Esophagus (tissue), 2 donors: ENCODE measurements at regions not wholly inside any gene's neighbourhood (a gene's known extent, or its start where the extent isn't known, plus 50 kb on each side); places are given as distances from the start of the nearest gene placed in this dataset.

Source experiments
- H3K27ac ChIP-seq, 2 donors: one replicate each; pipeline ENCODE4 v1.5.1; 2013; ENCODE audit warnings: low read depth in 2 of 2, mild to moderate bottlenecking in 2 of 2, inconsistent platforms in 1 of 2, low read length in 1 of 2, moderate library complexity in 1 of 2
- H3K27me3 ChIP-seq, 2 donors: one replicate each; pipeline ENCODE4 v1.6.1; 2013; ENCODE audit warnings: low read length in 2 of 2, control low read depth in 1 of 2, mild to moderate bottlenecking in 1 of 2; ENCODE audit not compliant: insufficient read depth in 2 of 2, control insufficient read depth in 1 of 2
- H3K36me3 ChIP-seq, 2 donors: one replicate each; pipeline ENCODE4 v1.6.1; 2013; ENCODE audit warnings: low read length in 1 of 2; ENCODE audit not compliant: control insufficient read depth in 2 of 2, insufficient read depth in 2 of 2
- H3K4me1 ChIP-seq, 2 donors: one replicate each; pipeline ENCODE4 v1.6.1; 2013; ENCODE audit warnings: low read length in 1 of 2; ENCODE audit not compliant: control insufficient read depth in 2 of 2, insufficient read depth in 2 of 2
- H3K4me3 ChIP-seq, 2 donors: one replicate each; pipeline ENCODE4 v1.5.1; 2013; ENCODE audit warnings: low read length in 2 of 2, mild to moderate bottlenecking in 2 of 2, low read depth in 1 of 2, moderate library complexity in 1 of 2
- H3K9me3 ChIP-seq, 2 donors: one replicate each; pipeline ENCODE4 v1.6.1; 2013; ENCODE audit warnings: mild to moderate bottlenecking in 2 of 2, low read depth in 1 of 2, low read length in 1 of 2, moderate library complexity in 1 of 2; ENCODE audit not compliant: control insufficient read depth in 2 of 2, insufficient read depth in 1 of 2
- WGBS, 2 donors: extraction: QIAGEN DNeasy Blood & Tissue Kit; methylation state at CpG; one replicate each; pipeline ENCODE4 v1.1.7; 2013; 5-methylcytosine and 5-hydroxymethylcytosine counted together
- donor health status: healthy with polysubstance abuse.
- donor health status: Bipolar disorder and iron deficiency.

DNA sequence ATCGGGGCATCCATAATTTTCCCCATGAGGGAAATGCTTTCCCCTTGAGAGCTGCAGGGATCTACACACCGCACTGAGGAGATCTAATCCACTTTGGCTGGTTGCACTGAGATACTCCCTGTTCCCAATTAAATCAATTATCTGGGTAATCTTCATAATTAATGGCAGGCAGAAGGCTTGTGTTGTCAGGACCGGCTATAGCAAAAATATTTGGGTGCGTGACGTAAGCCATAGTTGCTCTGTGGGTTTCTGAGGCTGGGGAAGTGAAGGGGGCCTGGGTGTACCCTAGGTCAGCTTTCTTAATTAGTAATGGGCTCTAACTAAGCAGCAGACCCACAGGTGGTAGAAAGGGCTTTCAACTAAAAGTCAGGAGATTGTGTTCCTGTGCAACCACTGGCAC lies 62.8 kb upstream of the UPP2 start:
- H3K4me3 ChIP-seq = no peak overlapping the region
- H3K9me3 ChIP-seq = no peaks in the 10 kb centered on the region
- 90 to 95% methylated on average over 5 of the region's 5 CpGs for WGBS, 2 donors
- H3K36me3 ChIP-seq = no peaks in the 10 kb centered on the region
- no peaks in the 10 kb centered on the region for H3K27me3 ChIP-seq
- no peaks in the 10 kb centered on the region for H3K4me1 ChIP-seq
- no peak overlapping the region for H3K27ac ChIP-seq

DNA sequence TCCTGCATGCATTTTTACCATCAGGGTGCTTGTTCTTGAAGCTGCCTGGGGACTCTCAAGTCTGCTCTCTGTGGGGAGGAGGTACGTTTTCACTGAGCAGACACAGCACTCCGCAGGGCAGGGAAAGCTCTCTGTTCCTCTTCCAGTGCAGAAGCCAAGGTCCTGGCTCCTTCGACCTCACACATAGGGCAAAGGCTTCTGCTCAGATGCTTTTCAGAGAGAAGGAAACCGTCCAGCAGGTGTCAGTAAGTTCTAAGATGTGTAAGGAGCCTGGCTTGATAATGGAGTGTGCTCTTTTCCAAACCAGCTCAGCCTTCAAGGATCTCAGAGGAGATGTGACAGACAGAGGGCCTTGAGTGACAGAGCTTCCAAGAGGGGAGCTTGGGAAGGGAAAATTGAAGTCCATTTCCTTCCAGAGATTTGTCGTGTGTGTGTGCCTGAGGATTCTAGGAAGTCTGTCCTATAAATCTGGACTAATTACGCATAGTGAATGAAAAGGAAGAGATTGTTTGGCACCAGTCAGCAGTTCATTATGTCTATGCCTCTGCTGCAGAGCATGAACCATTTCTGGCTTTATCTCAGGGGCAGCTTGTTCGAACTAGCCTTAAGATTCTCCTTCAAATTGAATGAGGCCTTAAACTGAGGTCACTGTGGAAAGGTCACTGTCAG lies 67.3 kb upstream of the UPP2 start:
- WGBS, 2 donors = 25 to 27% methylated on average over 7 of the region's 7 CpGs
- Histone ChIP-seq H3K4me1 (no peaks in the 10 kb centered on the region), H3K4me3 (no peak overlapping the region), H3K27ac (no peak overlapping the region), H3K9me3 (no peaks in the 10 kb centered on the region), H3K36me3 (no peaks in the 10 kb centered on the region), H3K27me3 (no peaks in the 10 kb centered on the region)

DNA sequence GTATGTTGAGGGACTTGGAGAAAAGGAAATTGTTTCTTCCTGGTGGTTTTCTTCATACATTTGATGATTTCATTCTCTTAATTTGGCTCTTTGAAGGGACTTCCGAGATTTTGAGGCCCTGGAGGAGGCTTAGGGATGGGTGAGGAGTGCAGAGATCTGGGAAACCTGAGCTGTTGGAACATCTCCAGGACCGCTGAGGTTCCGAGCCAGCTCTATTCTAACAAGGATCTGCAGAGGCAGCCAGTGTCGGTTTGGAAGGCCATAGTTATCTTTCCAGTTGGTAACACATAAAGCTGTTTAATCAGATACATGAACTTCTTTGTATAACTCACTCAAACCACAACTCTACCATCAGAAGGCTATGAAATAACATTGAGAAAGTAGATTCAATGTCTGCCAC lies 70.3 kb upstream of the UPP2 start:
- H3K27ac ChIP-seq = no peak overlapping the region
- no peaks in the 10 kb centered on the region for H3K9me3 ChIP-seq
- H3K27me3 ChIP-seq = no peaks in the 10 kb centered on the region
- H3K4me1 ChIP-seq = no peaks in the 10 kb centered on the region
- H3K36me3 ChIP-seq = no peaks in the 10 kb centered on the region
- H3K4me3 ChIP-seq = no peak overlapping the region
- WGBS, 2 donors = 49 to 56% methylated on average over 4 of the region's 4 CpGs

DNA sequence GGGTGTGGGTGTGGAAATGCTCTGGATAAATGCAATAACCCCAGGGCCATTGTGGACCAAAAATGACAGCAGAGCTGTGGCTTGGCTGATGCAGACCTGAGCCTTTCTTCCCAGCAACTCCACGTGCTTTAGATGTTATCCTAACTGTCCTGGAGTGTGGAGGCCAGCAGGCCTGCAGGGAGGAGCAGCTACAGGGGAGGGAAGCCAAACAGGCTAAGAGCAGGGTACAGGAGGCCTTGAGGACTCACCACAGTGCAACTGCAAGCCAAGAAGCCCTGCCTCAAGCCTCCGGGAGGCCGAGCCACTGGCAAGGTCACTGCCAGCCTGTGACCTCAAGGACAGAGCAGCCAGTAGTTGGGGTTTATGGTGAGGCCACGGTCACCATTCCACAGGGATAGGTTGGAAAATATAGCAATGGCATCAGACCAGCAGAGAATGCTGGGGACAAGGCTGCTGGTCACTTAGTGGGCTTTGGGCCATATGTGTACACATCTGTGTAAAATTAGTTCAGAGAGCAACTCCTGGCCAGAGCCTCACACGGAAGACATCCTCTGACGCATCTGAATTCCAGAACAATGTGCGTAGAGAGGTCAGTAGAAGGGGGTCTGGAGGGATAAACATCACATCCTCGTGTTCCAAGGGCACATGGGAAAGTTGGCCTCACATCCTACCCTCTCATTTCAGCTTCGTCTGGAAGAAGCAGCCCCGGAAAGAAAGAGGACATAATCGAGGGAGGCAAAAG lies 76.2 kb upstream of the UPP2 start:
- Histone ChIP-seq H3K4me3 (no peak overlapping the region), H3K36me3 (no peaks in the 10 kb centered on the region), H3K27ac (no peak overlapping the region), H3K9me3 (no peaks in the 10 kb centered on the region), H3K4me1 (no peaks in the 10 kb centered on the region), H3K27me3 (no peaks in the 10 kb centered on the region)
- WGBS, 2 donors = 76 to 77% methylated on average over 11 of the region's 11 CpGs

DNA sequence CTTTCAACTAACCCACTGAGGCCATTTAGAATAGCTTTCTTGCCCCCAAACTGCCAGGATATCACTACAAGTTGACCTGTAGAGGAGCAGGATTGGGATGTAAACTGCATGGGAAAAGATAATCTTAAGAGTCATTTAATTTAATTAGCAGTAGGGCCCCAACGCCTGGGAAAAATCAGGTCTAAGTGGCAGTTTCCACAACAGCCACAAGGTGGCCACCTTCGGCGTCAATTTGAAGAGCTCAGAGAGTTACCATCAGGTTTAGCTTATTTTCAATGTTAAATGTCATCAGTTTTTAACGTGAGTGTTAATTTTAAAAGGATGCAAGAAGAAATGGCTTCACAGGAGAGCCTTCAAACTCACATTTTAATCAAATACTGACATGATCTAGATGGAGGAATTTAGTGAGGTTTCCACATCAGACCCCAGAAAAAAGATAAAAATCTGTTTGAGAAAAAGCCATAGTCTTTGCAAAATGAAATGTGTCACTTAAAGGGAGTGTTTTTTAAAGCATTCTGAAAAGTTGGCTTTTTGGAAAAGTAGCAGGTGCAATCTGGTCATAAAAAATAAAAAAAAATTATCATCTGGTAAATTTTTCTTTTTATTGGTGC lies 77.3 kb upstream of the UPP2 start:
- H3K4me1 ChIP-seq = no peaks in the 10 kb centered on the region
- H3K27me3 ChIP-seq = no peaks in the 10 kb centered on the region
- no peak overlapping the region for H3K4me3 ChIP-seq
- H3K36me3 ChIP-seq = no peaks in the 10 kb centered on the region
- no peaks in the 10 kb centered on the region for H3K9me3 ChIP-seq
- 1% methylated on average over 4 of the region's 4 CpGs for WGBS, 2 donors
- no peak overlapping the region for H3K27ac ChIP-seq

DNA sequence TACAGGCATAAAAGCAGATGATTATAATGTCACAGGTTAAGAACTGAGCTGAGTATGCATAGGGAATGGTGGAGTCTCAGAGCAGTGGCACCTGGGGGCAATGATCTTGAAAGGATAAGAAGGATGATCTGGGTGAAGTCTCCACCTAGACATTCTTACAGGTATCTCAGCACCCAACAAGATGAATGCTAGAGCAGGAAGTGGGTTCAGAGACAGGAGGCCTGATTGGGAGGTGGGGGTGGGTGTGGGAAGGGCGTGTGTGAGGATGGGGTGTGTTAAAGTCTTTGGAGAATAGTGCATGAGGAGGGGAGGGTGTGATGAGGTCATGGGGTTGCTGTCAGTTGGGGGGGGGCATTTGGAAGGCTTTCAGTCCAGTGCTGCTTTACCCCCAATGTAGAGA lies 78.8 kb upstream of the UPP2 start:
- Histone ChIP-seq H3K27me3 (no peaks in the 10 kb centered on the region), H3K4me1 (no peaks in the 10 kb centered on the region), H3K9me3 (no peaks in the 10 kb centered on the region), H3K27ac (no peak overlapping the region), H3K4me3 (no peak overlapping the region), H3K36me3 (no peaks in the 10 kb centered on the region)
- WGBS, 2 donors = 67 to 85% methylated on average over 1 of the region's 1 CpG

DNA sequence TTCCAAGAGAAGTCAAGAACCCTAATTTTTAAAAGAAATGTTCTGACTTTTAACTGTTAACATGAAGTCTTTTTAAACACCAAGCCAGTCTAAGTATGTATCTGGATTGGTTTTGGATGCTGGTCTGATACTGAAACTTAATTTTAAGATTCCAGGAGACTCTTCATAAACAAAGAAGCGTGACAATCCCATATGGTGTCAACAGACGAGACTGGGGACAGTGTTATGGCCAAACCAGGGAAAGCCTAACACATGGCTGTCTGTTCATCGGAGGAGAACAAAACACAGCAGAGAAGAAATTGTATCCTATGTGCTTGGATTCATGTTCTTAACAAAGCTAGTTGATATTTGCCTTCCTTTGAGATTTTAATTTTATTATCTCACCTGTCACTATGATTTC lies 80.5 kb upstream of the UPP2 start:
- H3K36me3 ChIP-seq = no peaks in the 10 kb centered on the region
- H3K4me3 ChIP-seq = no peak overlapping the region
- H3K27me3 ChIP-seq = no peaks in the 10 kb centered on the region
- WGBS, 2 donors = 89% methylated on average over 3 of the region's 3 CpGs
- no peaks in the 10 kb centered on the region for H3K9me3 ChIP-seq
- H3K27ac ChIP-seq = no peak overlapping the region
- H3K4me1 ChIP-seq = no peaks in the 10 kb centered on the region

DNA sequence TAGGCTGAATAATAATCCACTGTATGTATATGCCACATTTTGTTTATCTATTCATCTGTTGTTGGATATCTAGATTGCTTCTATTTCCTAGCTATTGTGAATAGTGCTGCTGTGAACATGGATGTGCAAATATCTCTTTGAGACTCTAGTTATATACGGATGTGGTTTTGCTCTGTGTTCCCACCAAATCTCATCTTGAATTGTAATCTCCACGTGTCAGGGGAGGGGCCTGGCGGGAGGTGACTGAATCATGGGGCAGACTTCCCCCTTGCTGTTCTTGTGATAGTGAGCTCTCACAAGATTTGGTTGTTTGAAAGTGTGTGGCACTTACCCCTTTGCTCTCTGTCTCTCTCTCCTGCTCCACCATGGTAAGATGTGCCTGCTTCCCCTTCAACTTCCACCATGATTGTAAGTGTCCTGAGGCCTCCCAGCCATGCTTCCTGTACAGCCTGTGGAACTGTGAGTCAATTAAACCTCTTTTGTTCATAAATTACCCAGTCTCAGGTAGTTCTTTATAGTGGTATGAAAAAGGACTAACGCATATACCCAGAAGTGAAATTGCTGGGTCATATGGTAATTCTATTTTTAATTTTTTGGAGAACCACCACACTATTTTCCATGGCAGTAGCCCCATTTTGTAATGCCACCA lies 86.1 kb upstream of the UPP2 start:
- Histone ChIP-seq H3K4me1 (no peaks in the 10 kb centered on the region), H3K27ac (no peak overlapping the region), H3K4me3 (no peak overlapping the region), H3K9me3 (no peaks in the 10 kb centered on the region), H3K36me3 (no peaks in the 10 kb centered on the region), H3K27me3 (no peaks in the 10 kb centered on the region)
- WGBS, 2 donors = 76 to 84% methylated on average over 4 of the region's 4 CpGs

DNA sequence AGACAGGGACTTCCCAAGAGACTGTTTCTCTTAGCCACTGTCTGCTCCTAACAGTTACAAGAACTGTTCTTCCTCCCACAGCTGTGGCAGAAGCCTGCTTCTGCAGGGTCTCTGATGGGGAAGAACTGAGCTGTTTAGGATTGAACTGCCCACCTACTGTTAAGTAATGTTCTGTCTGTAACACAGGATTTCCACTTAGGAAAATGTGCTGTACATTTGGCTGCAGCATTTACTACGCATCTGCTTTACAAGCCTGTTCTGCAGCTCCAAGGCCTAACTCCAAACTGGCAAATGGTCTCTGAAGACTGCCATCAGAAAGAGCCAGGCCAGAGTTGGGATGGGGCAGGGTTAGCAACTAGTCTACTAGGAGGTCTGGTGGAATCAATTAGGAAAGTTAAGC lies 87.8 kb upstream of the UPP2 start:
- no peaks in the 10 kb centered on the region for H3K9me3 ChIP-seq
- no peak overlapping the region for H3K4me3 ChIP-seq
- no peak overlapping the region for H3K27ac ChIP-seq
- 70 to 75% methylated on average over 1 of the region's 1 CpG for WGBS, 2 donors
- no peaks in the 10 kb centered on the region for H3K27me3 ChIP-seq
- no peaks in the 10 kb centered on the region for H3K36me3 ChIP-seq
- no peaks in the 10 kb centered on the region for H3K4me1 ChIP-seq
